KBM-7 (cell line): ENCODE measurements at regions not wholly inside any gene's neighbourhood (a gene's known extent, or its start where the extent isn't known, plus 50 kb on each side); places are given as distances from the start of the nearest gene placed in this dataset.
A peak's percentile ranks its signal among the peaks of the same experiment; 100 is the strongest.

ENCODE experiments used
- DNase-seq: peaks from one replicate; pipeline ENCODE4 v3.0.0-alpha.2; 2015
- in situ Hi-C: fragments of 300-500 bp; cut with MboI; formaldehyde crosslinking; loops from 2 replicates; pipeline ENCODE4 v1.14.3; 2020; ENCODE audit warnings: low sequenced_read_pairs, low pct_unique_long_range_greater_than_20kb, mixed read lengths

DNA sequence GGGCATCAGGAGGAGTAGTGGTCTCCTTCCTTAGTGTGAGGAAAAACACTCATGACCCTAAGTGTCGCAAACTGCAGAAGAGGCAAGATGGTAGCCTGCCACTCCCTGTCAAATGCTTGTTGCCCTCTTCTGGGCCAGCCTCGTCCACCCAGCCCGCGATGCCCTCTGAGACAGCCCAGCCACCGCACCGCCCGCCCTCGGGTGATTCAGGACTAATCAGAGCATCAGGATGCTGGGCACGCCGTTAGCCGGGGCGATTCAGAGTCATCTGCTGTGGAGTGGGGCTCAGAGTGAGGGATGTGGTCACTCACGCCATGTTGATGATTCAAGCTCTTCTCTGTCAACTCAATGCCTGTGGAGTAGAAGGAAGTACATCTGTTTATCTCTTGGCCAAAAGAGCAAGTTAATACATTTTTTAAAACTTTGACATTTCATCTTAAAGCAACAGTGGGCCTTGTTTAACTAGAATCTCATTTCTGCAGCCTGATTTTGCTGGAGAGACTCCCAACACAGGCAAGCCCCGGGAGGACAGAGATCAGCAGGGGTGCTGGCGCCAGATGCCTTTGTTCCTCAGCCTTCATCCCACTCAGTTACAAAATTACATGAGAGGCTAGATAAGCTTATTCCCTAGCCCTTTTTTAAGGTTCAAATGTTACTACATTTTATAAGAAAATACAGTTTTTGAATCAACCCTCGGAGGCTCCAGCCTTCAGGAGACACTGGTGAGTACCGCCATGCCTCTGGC, 79.0 kb downstream of the TMEM18 start:
- no peak for DNase-seq
- in situ Hi-C loops = no loop called here

DNA sequence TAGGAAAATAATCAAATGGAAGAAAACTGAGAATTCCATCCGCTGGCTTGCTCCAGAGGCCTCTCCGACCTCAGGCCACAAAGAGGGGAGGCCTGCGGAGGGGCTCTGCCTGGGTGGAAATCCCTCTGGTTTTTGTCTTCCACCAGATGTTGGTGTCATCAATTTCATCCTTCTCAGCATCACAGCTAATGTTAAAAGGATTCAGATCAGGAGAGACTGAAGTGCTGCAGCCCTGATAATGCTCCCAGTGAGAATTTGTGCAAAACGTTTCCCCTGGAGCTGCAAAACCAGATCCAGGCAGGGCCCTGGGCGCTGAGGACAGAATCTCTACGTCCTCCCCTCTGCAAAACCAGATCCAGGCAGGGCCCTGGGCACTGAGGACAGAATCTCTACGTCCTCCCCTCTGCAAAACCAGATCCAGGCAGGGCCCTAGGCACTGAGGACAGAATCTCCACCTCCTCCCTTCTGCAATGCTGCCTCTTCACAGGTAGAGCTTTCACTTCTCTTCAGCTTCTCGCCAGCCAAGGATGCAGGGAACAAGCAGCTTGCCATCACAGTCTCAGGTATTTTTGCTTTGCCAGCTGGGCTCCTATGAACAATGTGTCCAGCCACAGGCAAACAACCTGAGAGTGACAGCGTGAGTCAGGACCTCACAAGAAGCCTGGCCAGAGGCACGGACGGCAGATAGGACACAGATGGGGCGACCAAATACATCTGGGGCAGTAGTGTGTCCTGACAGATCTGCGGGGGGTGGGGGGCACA, 81.2 kb downstream of the TMEM18 start:
- no peak for DNase-seq
- in situ Hi-C loops = no loop called here

DNA sequence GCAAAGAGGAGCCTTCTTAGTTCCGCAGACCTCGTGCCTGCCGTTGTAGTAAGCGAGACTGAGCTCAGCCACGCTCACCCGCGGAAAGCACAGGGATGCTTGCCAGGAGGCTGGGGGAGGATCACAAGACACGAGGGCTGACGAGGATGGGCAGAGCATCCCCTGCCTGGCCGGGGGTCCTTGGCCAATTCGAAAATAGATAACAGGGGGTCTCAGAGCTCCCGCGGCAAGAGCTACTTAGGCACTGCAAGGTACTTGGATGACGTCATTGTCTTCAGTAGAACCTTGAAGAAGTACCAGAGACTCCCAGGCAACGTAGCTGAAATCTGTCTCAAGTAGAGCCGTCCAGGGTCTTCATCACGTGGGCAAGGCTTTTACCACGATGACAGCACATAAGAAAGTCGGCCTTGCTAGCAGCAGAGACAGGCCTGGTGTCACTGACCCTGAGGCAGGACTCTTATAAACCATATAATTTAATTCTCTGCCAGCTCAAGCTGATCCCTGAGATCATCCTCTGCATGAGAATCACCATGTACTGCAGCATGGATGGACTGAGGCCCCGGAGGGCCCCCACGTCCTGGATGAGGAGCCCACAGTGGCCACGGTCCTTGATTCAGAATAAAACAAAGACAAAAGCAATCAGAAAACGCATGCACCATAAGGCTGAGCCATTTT, 81.9 kb downstream of the TMEM18 start:
- in situ Hi-C loops = no loop called here
- DNase-seq = no peak

DNA sequence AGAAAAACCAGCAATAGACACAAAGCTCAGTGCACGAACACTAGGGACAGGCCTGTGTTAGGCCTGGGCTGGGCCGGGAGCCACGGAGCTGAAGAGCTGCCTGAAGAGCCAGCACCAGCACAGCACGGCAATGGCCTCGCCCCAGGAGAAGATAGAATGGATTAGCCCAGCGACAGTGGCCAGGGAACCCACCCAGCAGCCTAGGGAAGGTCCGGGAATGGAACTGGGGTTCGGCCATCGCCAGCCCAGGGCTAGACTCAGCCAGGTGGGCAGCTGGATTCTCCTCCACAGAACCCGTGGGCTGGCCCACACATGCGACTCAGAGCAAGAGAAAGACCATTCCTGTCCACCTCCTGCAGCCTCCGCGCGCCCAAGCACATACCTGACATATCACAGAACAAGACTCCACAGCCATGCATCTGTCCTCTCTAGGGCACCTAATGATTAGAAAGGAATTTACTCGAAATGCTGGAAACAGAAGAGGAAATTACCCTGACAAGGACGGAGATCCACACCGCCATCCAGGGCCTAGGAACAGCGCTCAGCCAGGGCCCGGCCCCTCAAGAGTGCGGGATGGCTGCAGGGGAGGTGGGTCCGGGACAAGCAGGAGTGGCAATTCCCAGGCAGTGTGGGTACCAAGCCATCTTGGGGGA, 82.8 kb downstream of the TMEM18 start:
- DNase-seq = no peak
- in situ Hi-C loops = no loop called here

DNA sequence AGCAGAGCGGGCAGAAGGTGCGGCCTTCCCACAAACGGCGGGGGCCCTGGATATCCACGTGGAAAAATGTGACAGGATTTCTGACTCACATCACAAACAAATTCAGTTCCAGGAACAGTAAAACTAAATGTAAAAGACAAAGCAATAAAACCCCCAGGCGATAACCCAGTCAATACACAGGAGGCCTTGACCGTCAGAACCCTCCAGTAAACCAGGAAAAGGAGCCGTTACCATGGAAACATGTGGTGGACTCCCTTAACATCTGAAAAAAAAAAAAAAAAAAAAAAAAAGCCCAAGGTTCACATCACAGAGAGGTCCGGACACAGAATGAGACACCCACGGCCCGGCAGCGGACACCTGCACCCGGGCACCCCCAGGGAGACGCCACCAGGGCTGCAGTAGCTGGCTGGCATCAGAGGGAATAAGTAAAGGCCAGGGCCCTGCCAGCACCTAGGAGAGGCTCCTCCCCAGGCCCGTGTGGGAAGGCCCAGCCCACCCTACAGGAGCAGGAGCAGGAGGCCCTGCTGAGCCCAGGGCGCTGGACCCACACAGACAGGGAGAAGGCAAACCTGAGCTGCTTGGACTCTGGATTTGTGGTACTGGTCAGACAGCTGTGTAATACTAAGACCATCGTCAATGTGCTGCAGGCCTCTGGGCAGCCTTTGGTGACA, 83.7 kb downstream of the TMEM18 start:
- DNase-seq = no peak
- in situ Hi-C loops = no loop called here

DNA sequence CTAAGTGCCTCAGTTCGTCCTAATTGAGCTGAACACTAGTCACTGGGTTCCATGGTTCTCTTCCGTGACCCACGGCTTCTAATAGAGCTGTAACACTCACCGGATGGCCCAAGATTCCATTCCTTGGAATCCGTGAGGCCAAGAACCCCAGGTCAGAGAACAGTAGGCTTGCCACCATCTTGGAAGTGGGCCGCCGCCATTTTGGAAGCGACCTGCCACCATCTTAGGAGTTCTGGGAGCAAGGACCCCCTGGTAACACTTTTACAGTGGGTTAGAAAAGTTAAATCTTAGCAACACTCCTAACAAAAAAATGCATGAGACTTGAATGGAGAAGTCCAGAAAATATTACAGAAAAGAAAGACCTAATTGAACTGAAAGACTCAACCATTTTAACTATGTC, 84.5 kb downstream of the TMEM18 start:
- no peak for DNase-seq
- in situ Hi-C loops = no loop called here

DNA sequence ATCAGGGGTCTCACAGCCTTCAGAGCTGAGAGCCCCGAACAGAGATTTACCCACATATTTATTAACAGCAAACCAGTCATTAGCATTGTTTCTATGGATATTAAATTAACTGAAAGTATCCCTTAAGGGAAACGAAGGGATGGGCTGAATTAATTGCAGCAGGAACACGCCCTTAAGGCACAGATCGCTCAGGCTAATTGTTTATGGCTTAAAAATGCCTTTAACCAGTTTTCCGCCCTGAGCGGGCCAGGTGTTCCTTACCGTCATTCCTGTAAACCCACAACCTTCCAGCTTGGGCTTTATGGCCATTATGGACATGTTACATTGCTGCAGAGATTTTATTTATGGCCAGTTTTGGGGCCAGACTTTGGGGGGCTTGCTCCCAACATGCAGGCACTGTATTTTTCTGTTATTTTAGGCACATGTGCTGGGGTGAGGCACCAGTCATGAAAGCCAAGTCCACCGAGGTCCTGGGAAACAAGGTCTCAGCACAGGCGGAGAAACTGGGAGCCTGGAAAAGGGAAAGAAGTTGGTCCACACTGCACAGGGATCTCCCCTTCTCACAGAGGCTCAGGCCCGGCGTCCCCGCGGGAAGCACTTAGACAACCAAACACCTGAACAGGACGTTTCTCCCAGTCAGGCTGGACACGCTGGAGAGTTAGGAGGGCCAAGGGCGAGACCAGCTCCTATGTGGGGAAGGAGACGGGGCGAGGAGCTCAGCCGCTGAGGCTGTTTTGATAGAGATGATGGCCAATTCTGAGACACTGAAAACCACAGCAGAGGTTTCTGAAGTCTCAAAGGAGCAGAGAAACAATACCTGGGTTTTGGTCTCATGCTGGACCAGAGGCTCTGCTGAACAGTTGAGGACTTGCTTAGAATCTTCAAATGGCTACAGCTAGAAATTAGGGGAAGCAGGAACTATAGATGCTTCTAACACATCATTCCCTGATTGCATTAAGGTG, 86.7 kb downstream of the TMEM18 start:
- DNase-seq = no peak
- in situ Hi-C loops = no loop called here

DNA sequence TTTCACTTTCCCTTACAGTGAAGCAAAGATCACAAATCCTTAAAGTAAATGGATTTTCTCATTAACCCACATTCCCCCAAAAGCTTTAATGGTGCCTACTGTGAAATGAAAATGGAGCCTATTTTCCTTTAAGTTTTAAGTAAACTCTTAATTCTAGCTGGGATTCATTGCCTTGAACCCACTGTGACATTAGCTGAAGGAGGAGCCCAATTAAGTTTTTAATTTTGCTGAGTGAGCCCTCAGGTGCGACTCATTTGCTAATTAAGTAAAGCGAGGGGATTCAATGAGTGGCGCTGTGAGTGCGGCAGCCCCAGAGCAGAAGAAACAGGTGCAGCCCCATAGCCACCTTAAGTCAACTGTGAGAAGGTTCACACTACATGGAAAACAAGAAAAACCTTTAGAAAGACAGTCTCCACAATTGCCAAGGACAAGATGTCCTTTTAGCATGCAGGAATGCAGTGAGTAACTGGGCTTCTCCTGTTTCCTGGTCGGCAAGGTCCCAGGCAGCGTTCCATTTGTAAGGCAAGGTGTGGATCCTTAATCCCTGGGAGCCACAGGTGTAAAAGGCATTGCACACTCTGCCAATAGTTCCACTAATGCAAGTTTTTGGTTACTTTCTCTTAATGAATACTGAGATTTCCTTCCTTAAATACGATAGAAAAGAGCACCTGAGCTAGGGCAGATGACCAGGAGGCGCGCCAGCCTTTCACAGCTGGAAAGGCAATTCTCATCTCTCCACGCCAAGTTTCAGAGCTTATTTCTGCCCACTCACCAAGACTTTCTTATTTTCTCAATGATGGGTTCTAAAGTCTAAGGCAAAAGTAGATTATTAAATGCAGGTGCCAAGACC, 87.7 kb downstream of the TMEM18 start:
- in situ Hi-C loops = no loop called here
- DNase-seq = no peak

DNA sequence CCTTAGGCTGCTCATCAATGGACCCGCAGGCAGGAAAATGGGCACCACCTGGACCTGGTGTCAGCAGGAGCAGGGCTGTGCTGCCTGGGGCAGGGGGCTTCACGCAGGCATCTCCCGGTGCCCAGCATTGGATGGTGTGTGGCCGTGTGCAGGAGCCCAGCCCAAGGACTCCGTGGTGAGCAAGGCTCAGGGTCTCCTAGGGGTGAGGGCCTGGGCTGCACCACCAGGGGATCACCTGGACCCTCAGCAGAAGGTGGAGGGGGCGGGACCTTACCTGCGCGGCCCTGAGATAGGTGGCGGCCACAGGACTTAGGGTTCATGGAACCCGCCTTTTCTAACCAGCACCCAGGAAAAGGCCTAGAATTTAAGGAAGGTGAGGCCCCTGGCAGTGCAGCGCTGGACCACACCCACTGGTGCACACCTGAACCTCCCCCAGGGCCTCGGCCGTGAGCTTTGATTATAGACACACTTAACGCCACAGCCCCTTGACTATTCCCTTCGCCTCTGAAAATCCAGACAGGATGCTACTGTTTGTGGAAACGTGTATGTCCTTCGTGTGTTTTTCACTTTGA, 89.0 kb downstream of the TMEM18 start:
- in situ Hi-C loops = no loop called here
- DNase-seq = no peak

DNA sequence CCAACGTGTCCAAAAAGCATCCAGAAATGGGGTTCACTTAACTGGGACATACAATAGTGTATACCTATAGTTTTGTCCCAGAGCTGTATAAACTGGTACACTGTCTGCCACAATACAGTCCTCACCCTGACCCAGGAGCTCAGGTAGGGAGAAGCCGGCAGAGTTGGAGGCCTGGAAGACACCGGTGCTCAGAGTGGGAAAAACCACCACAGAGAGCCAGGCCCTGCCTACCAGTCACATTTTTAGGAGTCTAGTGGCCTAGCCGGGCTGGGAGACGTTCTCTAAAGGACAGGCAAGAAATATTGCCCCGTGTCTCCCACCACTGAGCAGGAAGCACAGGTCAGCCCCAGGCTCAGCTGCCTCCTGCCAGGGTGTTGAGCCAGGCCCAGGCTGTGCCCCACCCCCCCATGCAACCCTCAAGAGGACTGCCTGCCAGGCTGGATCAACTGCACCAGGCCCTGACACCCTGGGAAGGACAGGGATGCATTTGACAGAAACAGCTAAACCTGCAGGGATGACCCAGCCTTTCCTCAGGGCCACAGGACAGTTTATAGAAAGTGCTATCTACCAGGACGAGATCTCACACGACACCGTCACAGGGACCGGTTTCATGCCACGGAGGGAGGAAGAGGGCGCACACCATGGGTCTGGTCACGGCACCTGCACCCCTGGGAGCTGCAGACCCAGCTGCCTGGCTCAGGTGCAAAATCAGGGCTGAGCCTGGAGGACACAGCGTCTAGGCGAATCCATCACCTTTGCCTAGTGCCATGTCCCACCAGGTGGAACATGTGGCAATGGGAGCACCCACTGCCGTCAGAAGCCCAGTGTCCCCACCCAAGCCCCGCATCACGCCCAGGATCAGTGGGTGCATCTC, 89.9 kb downstream of the TMEM18 start:
- no peak for DNase-seq
- in situ Hi-C loops = no loop called here

DNA sequence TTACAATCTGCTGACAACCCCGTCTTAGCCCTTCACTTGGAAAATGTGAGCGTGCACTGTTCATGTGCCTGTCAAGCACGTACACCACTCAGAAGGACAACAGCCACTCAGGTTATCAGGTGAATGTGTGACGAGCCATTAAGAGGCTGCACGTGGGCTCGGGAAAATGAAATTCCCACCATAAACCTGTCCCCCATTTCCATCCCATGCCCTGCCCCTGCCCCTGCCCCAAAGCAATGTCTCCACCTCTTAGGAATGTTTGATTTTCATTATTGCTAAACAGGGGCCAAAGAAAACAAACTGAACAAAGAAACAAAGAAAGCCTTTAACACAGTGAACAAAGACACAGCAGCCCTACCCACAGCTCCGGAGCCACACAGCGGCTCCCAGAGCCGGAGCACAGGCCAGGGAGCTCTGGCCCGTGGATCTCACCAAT, 90.5 kb downstream of the TMEM18 start:
- in situ Hi-C loops = no loop called here
- no peak for DNase-seq

DNA sequence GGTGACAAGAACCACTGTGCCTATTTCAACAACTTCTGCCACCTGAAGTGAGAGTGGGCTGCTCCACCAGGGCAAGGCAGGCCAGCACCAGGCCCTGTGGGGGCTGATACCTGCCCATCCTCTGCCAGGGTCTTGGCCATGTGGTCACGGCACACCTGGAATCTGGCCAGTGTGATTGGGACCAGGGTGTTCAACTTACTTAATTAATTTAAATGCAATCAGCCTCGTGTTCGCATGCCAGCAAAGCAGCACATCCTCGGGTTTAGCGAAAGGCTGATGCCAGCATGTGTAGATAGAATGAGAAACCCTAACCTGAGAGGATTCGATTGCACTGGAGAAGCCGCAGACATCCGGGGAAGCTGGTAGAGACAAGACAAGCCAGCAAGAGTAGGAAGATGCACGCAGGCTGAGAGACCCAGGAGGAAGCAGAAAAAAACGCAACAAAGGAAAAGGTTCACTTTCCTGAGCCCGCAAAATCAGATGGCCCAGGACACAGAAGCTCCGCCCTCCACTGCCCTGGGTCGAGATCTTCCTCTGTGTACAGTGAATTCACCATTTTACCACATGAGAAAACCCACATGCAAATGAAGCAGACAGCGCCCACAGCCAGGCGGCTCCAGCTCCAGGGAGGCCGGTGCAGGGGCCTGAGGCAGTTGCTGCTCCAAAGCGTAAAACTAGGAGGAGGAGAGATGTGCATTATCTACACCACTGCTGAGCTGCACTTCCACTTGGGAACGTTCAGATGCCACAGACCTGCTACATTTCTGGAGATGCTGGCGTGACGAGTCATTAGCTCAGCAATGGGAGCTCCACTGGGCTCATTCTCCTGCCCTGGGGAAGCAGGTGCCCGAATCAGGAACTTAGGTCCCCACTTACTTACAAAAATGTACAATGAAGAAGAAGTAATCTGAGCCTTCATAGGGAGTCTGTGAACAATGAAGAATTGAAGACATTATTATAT, 92.1 kb downstream of the TMEM18 start:
- peak; percentile 38 for DNase-seq
- in situ Hi-C loops = no loop called here

DNA sequence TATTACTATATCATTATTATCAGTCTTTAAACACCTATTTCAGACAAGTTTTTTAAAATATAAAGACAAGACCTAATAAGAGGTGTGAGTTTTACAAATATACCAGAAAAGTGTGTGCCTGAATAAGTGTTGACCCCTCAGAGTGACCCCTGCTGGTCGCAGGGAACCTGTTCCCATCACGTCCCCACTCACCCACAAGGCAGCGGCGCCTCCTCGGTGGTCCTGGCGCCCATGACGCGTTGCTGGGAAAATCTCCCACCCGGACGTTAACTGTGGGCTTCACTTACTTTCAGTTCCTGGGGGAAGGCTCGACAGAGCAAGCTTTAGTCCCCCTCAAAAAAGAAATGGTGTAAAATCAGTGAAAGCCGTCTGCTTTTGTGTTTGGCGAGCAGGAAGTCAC, 93.5 kb downstream of the TMEM18 start:
- in situ Hi-C loops = no loop called here
- no peak for DNase-seq

DNA sequence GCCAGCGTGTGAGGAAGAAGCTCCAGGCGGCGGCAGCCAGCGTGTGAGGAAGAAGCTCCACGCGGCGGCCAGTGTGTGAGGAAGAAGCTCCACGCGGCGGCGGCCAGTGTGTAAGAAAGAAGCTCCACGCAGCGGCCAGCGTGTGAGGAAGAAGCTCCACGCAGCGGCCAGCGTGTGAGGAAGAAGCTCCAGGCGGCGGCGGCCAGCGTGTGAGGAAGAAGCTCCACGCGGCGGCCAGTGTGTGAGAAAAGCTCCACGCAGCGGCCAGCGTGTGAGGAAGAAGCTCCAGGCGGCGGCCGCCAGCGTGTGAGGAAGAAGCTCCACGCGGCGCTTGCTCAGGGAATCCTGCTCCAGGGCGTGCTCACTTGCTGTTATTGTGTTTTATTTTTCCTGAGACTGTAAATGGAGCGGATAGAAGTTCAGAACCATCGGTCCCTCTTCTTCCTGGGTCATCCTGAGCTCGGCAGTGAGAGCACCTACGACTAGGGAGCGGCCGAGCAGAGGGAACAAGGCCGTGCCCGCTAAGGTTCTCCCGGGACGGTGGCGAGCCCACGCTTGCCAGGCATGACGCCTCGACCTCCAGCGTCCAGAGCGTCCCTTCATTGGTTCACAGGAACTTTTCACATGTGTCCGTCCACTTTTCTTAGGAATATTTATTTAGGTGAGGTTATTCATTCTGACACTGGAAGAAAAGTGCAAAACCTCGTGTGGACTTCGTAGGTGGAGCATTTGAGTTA, 94.2 kb downstream of the TMEM18 start:
- no peak for DNase-seq
- in situ Hi-C loops = no loop called here
